Suprapubic skin (tissue), 4 donors: ENCODE measurements at regions not wholly inside any gene's neighbourhood (a gene's known extent, or its start where the extent isn't known, plus 50 kb on each side); places are given as distances from the start of the nearest gene placed in this dataset.

Experiments
- DNase-seq, 2 donors: peaks; one replicate each; pipeline ENCODE4 v3.0.0-alpha.2; 2019; ENCODE audit warnings: low spot score in 2 of 2
- H3K27ac ChIP-seq: fragments of 200-600 bp; sonication (generic); one replicate; pipeline ENCODE4 v1.5.1; 2019
- H3K27me3 ChIP-seq: fragments of 200-600 bp; sonication (generic); one replicate; pipeline ENCODE4 v1.5.1; 2019
- H3K36me3 ChIP-seq: fragments of 200-600 bp; sonication (generic); one replicate; pipeline ENCODE4 v1.5.1; 2019
- H3K4me1 ChIP-seq: fragments of 200-600 bp; sonication (generic); one replicate; pipeline ENCODE4 v1.5.1; 2019
- H3K4me3 ChIP-seq: fragments of 200-600 bp; sonication (generic); one replicate; pipeline ENCODE4 v1.5.1; 2019; ENCODE audit warnings: mild to moderate bottlenecking
- H3K9me3 ChIP-seq: fragments of 200-600 bp; sonication (generic); one replicate; pipeline ENCODE4 v1.5.1; 2019
- CTCF ChIP-seq, 2 donors: fragments of 200-600 bp in 1 of 2; fragments of 450-650 bp in 1 of 2; sonication (generic) in 1 of 2; IDR thresholded peaks; one replicate each; pipeline ENCODE4 v1.5.1; 2016 to 2019; ENCODE audit warnings: antibody characterized with exemption in 2 of 2, mild to moderate bottlenecking in 1 of 2, moderate library complexity in 1 of 2
- EP300 ChIP-seq: sonication (generic); formaldehyde crosslinking; IDR thresholded peaks from one replicate; pipeline ENCODE4 v1.6.1; 2017; ENCODE audit warnings: antibody characterized with exemption
- POLR2A ChIP-seq, 2 donors: fragments of 450-650 bp; IDR thresholded peaks; one replicate each; pipeline ENCODE4 v1.6.1; 2017; ENCODE audit warnings: antibody characterized with exemption in 2 of 2, mild to moderate bottlenecking in 2 of 2, moderate library complexity in 2 of 2
- POLR2AphosphoS5 ChIP-seq, 3 donors: sonication (generic); formaldehyde crosslinking; IDR thresholded peaks; one replicate each; pipeline ENCODE4 v1.6.1; 2017; ENCODE audit warnings: antibody characterized with exemption in 3 of 3
- WGBS: methylation state at CpG from one replicate; pipeline ENCODE4 v1.1.5; 2018; 5-methylcytosine and 5-hydroxymethylcytosine counted together

- DNase-seq: no peak
- Histone ChIP-seq H3K27ac (no peak overlapping the region), H3K4me1 (peaks cover 3% of the 10 kb centered on the region), H3K4me3 (no peak overlapping the region), H3K36me3 (no peaks in the 10 kb centered on the region), H3K27me3 (no peaks in the 10 kb centered on the region), H3K9me3 (no peaks in the 10 kb centered on the region)
- TF ChIP-seq POLR2AphosphoS5 (IDR thresholded peaks at IDR 0.05) (no peak), POLR2A (IDR thresholded peaks at IDR 0.05) (no peak), CTCF (IDR thresholded peaks at IDR 0.05) (no peak), EP300 (no peak)
- WGBS: 76% methylated on average over 3 of the region's 3 CpGs
Measured at GRCh38 chr2:200733713-200734198, 78.0 kb upstream of the BZW1 start.

- no peak for TF ChIP-seq POLR2AphosphoS5 (IDR thresholded peaks at IDR 0.05)
- TF ChIP-seq EP300: no peak
- no peak for TF ChIP-seq CTCF (IDR thresholded peaks at IDR 0.05)
- TF ChIP-seq POLR2A (IDR thresholded peaks at IDR 0.05): no peak
- DNase-seq: no peak
- Histone ChIP-seq H3K36me3 (no peaks in the 10 kb centered on the region), H3K27ac (no peak overlapping the region), H3K9me3 (no peaks in the 10 kb centered on the region), H3K27me3 (no peaks in the 10 kb centered on the region), H3K4me1 (peaks cover 3% of the 10 kb centered on the region), H3K4me3 (no peak overlapping the region)
- 77% methylated on average over 3 of the region's 3 CpGs for WGBS
Measured at GRCh38 chr2:200735061-200735460, 76.6 kb upstream of the BZW1 start.

GRCh38 chr2:200736646-200737274, 75.0 kb upstream of the BZW1 start:
- WGBS: 49% methylated on average over 6 of the region's 6 CpGs
- TF ChIP-seq CTCF (IDR thresholded peaks at IDR 0.05) (no peak), EP300 (no peak), POLR2AphosphoS5 (IDR thresholded peaks at IDR 0.05) (no peak), POLR2A (IDR thresholded peaks at IDR 0.05) (no peak)
- H3K9me3 ChIP-seq: no peaks in the 10 kb centered on the region
- no peak for DNase-seq
- no peaks in the 10 kb centered on the region for H3K36me3 ChIP-seq
- no peak overlapping the region for H3K4me3 ChIP-seq
- H3K27me3 ChIP-seq: no peaks in the 10 kb centered on the region
- H3K4me1 ChIP-seq: peaks cover 12% of the 10 kb centered on the region
- no peak overlapping the region for H3K27ac ChIP-seq

- TF ChIP-seq POLR2AphosphoS5 (IDR thresholded peaks at IDR 0.05) (no peak), EP300 (no peak), POLR2A (IDR thresholded peaks at IDR 0.05) (no peak), CTCF (IDR thresholded peaks at IDR 0.05) (no peak)
- peaks cover 20% of the 10 kb centered on the region for H3K4me1 ChIP-seq
- WGBS: 95% methylated on average over 4 of the region's 4 CpGs
- H3K27ac ChIP-seq: no peak overlapping the region
- H3K36me3 ChIP-seq: no peaks in the 10 kb centered on the region
- no peak overlapping the region for H3K4me3 ChIP-seq
- DNase-seq: no peak
- H3K9me3 ChIP-seq: no peaks in the 10 kb centered on the region
- no peaks in the 10 kb centered on the region for H3K27me3 ChIP-seq
Measured at GRCh38 chr2:200737585-200737984, 74.1 kb upstream of the BZW1 start.

- no peak for TF ChIP-seq EP300
- no peak for TF ChIP-seq POLR2A (IDR thresholded peaks at IDR 0.05)
- no peak for TF ChIP-seq CTCF (IDR thresholded peaks at IDR 0.05)
- TF ChIP-seq POLR2AphosphoS5 (IDR thresholded peaks at IDR 0.05): no peak
- 87% methylated on average over 6 of the region's 7 CpGs for WGBS
Measured at GRCh38 chr2:200738590-200738989, 73.1 kb upstream of the BZW1 start.

More at GRCh38 chr2:200738590-200738989, 73.1 kb upstream of the BZW1 start:
- no peak overlapping the region for H3K4me3 ChIP-seq
- no peak for DNase-seq
- peaks cover 29% of the 10 kb centered on the region for H3K4me1 ChIP-seq
- no peak overlapping the region for H3K27ac ChIP-seq
- no peaks in the 10 kb centered on the region for H3K9me3 ChIP-seq
- no peaks in the 10 kb centered on the region for H3K27me3 ChIP-seq
- no peaks in the 10 kb centered on the region for H3K36me3 ChIP-seq
